ENCODE measurements at regions not wholly inside any gene's neighbourhood (a gene's known extent, or its start where the extent isn't known, plus 50 kb on each side); places are given as distances from the start of the nearest gene placed in this dataset.

DNA sequence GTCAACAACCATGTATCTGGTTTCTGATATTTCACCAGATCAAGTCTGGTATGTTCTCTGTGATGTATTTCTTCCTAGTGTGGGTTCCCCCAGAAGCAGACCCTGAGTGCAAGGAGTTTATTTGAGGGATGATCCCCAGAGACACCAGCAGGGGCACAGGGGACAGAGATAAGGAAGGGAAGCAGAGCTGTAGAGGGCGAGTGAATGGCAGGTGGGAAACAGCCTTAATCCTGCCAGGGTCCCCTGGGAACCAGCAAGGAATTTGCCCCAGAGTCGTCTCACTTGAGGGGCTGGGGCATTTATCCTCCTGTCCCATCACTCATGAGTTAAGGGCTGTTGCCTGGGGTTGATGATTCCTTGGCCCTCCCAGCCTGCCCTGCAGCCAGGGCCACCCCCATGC, 206.4 kb upstream of the BCOR start:
- TF ChIP-seq, protein P1, sequence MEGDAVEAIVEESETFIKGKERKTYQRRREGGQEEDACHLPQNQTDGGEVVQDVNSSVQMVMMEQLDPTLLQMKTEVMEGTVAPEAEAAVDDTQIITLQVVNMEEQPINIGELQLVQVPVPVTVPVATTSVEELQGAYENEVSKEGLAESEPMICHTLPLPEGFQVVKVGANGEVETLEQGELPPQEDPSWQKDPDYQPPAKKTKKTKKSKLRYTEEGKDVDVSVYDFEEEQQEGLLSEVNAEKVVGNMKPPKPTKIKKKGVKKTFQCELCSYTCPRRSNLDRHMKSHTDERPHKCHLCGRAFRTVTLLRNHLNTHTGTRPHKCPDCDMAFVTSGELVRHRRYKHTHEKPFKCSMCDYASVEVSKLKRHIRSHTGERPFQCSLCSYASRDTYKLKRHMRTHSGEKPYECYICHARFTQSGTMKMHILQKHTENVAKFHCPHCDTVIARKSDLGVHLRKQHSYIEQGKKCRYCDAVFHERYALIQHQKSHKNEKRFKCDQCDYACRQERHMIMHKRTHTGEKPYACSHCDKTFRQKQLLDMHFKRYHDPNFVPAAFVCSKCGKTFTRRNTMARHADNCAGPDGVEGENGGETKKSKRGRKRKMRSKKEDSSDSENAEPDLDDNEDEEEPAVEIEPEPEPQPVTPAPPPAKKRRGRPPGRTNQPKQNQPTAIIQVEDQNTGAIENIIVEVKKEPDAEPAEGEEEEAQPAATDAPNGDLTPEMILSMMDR (IDR thresholded peaks at IDR 0.05; ENCODE audit: insufficient read depth, low read length, poor library complexity, severe bottlenecking): no peak
- no peaks in the 10 kb centered on the region for H4K20me1 ChIP-seq (ENCODE audit: low read depth, low read length)
- no peaks in the 10 kb centered on the region for H3K27me3 ChIP-seq (ENCODE audit: low read length)
- no peak overlapping the region for H3K9ac ChIP-seq (ENCODE audit: low read length)
- H3K4me3 ChIP-seq (ENCODE audit: insufficient read depth, low read length, poor library complexity, severe bottlenecking): no peak overlapping the region
- no peak overlapping the region for H3K27ac ChIP-seq (ENCODE audit: low read depth, low read length)
- H3F3A ChIP-seq (ENCODE audit: insufficient read depth): no peaks in the 10 kb centered on the region
- H2AFZ ChIP-seq (ENCODE audit: low read depth, low read length, severe bottlenecking): no peak overlapping the region
- no peaks in the 10 kb centered on the region for H3K36me3 ChIP-seq (ENCODE audit: low read length)
- no peaks in the 10 kb centered on the region for H3K9me3 ChIP-seq (ENCODE audit: insufficient read depth, low read length)
- no peaks in the 10 kb centered on the region for H3K9me2 ChIP-seq (replicated peaks; ENCODE audit: insufficient read depth, low read length)
- H3K4me2 ChIP-seq (ENCODE audit: low read depth, low read length, poor library complexity, severe bottlenecking): no peak overlapping the region
- H3K79me2 ChIP-seq (ENCODE audit: insufficient read depth, low read length): no peaks in the 10 kb centered on the region

GRCh38 chrX:40303256-40304077, 205.7 kb upstream of the BCOR start:
- Histone ChIP-seq H3K4me3 (ENCODE audit: insufficient read depth, low read length, poor library complexity, severe bottlenecking) (no peak overlapping the region), H4K20me1 (ENCODE audit: low read depth, low read length) (no peaks in the 10 kb centered on the region), H2AFZ (ENCODE audit: low read depth, low read length, severe bottlenecking) (no peak overlapping the region), H3F3A (ENCODE audit: insufficient read depth) (no peaks in the 10 kb centered on the region), H3K4me2 (ENCODE audit: low read depth, low read length, poor library complexity, severe bottlenecking) (no peak overlapping the region), H3K9me3 (ENCODE audit: insufficient read depth, low read length) (no peaks in the 10 kb centered on the region), H3K27me3 (ENCODE audit: low read length) (no peaks in the 10 kb centered on the region), H3K36me3 (ENCODE audit: low read length) (no peaks in the 10 kb centered on the region), H3K9me2 (replicated peaks; ENCODE audit: insufficient read depth, low read length) (no peaks in the 10 kb centered on the region), H3K79me2 (ENCODE audit: insufficient read depth, low read length) (no peaks in the 10 kb centered on the region), H3K27ac (ENCODE audit: low read depth, low read length) (no peak overlapping the region), H3K9ac (ENCODE audit: low read length) (no peak overlapping the region)
- no peak for TF ChIP-seq EZH2phosphoT487 (conservative IDR thresholded peaks at IDR 0.05; ENCODE audit: low read length)
- TF ChIP-seq, protein P1 (IDR thresholded peaks at IDR 0.05; ENCODE audit: insufficient read depth, low read length, poor library complexity, severe bottlenecking): no peak

DNA sequence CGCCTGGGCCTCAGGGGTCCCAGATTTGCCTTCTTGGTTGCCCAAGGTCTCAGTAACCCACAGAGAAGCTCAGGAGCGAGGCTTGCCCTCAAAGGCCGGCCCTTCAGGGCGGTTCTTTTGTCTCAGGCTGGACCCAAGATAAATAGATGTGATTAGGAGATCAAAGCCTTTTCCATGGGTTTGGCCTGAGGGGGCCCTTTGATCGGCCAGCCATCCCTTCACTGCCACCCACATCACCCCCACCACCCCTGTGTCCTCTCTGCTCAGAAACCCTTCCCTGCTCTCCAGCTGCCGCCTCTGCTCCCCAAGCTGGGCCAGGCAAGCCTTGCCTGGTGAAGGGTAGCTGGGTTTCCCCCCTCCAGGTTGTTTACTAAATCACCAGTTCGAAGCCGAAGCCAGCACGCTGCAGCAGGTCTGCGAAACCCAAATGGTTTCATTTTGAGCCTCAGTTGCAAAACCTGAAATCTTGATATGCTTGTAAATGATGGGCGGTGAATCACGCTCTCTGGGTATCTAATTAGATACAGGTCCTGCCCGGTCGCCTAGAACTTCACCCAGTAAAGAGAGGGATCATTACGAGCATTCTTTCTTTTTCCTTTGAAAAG, 202.6 kb upstream of the BCOR start:
- Histone ChIP-seq H2AFZ (ENCODE audit: low read depth, low read length, severe bottlenecking) (no peak overlapping the region), H3K9me3 (ENCODE audit: insufficient read depth, low read length) (no peaks in the 10 kb centered on the region), H3K27ac (ENCODE audit: low read depth, low read length) (no peak overlapping the region), H4K20me1 (ENCODE audit: low read depth, low read length) (no peaks in the 10 kb centered on the region), H3K4me3 (ENCODE audit: insufficient read depth, low read length, poor library complexity, severe bottlenecking) (no peak overlapping the region), H3K27me3 (ENCODE audit: low read length) (no peaks in the 10 kb centered on the region), H3K9me2 (replicated peaks; ENCODE audit: insufficient read depth, low read length) (no peaks in the 10 kb centered on the region), H3K9ac (ENCODE audit: low read length) (no peak overlapping the region), H3F3A (ENCODE audit: insufficient read depth) (no peaks in the 10 kb centered on the region), H3K4me2 (ENCODE audit: low read depth, low read length, poor library complexity, severe bottlenecking) (no peak overlapping the region), H3K79me2 (ENCODE audit: insufficient read depth, low read length) (no peaks in the 10 kb centered on the region), H3K36me3 (ENCODE audit: low read length) (no peaks in the 10 kb centered on the region)
- TF ChIP-seq, protein P1 (IDR thresholded peaks at IDR 0.05; ENCODE audit: insufficient read depth, low read length, poor library complexity, severe bottlenecking): no peak
- TF ChIP-seq EZH2phosphoT487 (conservative IDR thresholded peaks at IDR 0.05; ENCODE audit: low read length): no peak

All from SU-DHL-6 (cell line).